Kidney (tissue), 13 donors: ENCODE measurements at regions not wholly inside any gene's neighbourhood (a gene's known extent, or its start where the extent isn't known, plus 50 kb on each side); places are given as distances from the start of the nearest gene placed in this dataset.

Experiments
- DNase-seq, 5 donors: peaks; one replicate each; pipeline ENCODE4 v3.0.0-alpha.2; 2013 to 2020
- FAIRE-seq: peaks from 2 replicates; lab custom pipeline; 2012; peaks lifted over from hg19 to GRCh38; lab: Jason Lieb, UNC
- H3K27ac ChIP-seq, 2 donors: one replicate each; pipeline ENCODE4 v1.7.0; 2013; ENCODE audit warnings: low read depth in 2 of 2, low read length in 2 of 2, inconsistent platforms in 1 of 2
- H3K27me3 ChIP-seq: one replicate; pipeline ENCODE4 v1.7.1; 2013; ENCODE audit warnings: low read length, inconsistent platforms; ENCODE audit not compliant: control insufficient read depth, insufficient read depth
- H3K36me3 ChIP-seq, 3 donors: one replicate each; pipeline versions ENCODE4 v1.7.0 to v1.7.1; 2013; ENCODE audit warnings: low read length in 3 of 3, control low read depth in 1 of 3, inconsistent platforms in 1 of 3; ENCODE audit not compliant: insufficient read depth in 3 of 3, control insufficient read depth in 2 of 3
- H3K4me1 ChIP-seq, 3 donors: one replicate each; pipeline versions ENCODE4 v1.7.0 to v1.7.1; 2013; ENCODE audit warnings: low read length in 3 of 3, inconsistent platforms in 1 of 3, low read depth in 1 of 3; ENCODE audit not compliant: control insufficient read depth in 2 of 3, insufficient read depth in 2 of 3
- H3K4me3 ChIP-seq, 3 donors: one replicate each; pipeline versions ENCODE4 v1.7.0 to v1.8.1; 2013; ENCODE audit warnings: low read length in 3 of 3, control low read depth in 1 of 3, inconsistent platforms in 1 of 3
- H3K9ac ChIP-seq, 3 donors: one replicate each; pipeline versions ENCODE4 v1.7.0 to v1.7.1; 2013; ENCODE audit warnings: low read length in 3 of 3, control low read depth in 1 of 3, inconsistent platforms in 1 of 3
- H3K9me3 ChIP-seq, 3 donors: one replicate each; pipeline versions ENCODE4 v1.7.0 to v1.7.1; 2013; ENCODE audit warnings: low read length in 3 of 3, control low read depth in 1 of 3, inconsistent platforms in 1 of 3; ENCODE audit not compliant: control insufficient read depth in 2 of 3, insufficient read depth in 1 of 3
- intact Hi-C: fragments of 100-400 bp; cut with DNase I; formaldehyde crosslinking; loops from one replicate; pipeline ENCODE4 v1.11.1; 2022
- TF ChIP-seq, protein P1 (sequence below): IDR thresholded peaks from 3 replicates; pipeline ENCODE4 v1.5.1; 2012; ENCODE audit warnings: mild to moderate bottlenecking, moderate library complexity, borderline replicate concordance; ENCODE audit not compliant: insufficient read depth; ENCODE audit errors: extremely low read depth
- donor health status: control.
- donor health status: control.
- donor health status: control.
- donor health status: control.
- donor health status: control.
- donor health status: DM: yes; HTN: yes; CAD: no.
- donor health status: Normal renal cell carcinoma (clear cell type).

GRCh38 chr1:104979651-104980050, 1230.0 kb downstream of the AMY1C start:
- DNase-seq, result no peak
- Histone ChIP-seq H3K4me1 (no peaks in the 10 kb centered on the region), H3K9me3 (peaks cover 0 to 2% (median 0%) of the 10 kb centered on the region in 3 donors), H3K27me3 (no peaks in the 10 kb centered on the region), H3K9ac (no peak overlapping the region), H3K4me3 (no peak overlapping the region), H3K27ac (no peak overlapping the region), H3K36me3 (no peaks in the 10 kb centered on the region)
- intact Hi-C loops, result no loop called here
- TF ChIP-seq, protein P1, sequence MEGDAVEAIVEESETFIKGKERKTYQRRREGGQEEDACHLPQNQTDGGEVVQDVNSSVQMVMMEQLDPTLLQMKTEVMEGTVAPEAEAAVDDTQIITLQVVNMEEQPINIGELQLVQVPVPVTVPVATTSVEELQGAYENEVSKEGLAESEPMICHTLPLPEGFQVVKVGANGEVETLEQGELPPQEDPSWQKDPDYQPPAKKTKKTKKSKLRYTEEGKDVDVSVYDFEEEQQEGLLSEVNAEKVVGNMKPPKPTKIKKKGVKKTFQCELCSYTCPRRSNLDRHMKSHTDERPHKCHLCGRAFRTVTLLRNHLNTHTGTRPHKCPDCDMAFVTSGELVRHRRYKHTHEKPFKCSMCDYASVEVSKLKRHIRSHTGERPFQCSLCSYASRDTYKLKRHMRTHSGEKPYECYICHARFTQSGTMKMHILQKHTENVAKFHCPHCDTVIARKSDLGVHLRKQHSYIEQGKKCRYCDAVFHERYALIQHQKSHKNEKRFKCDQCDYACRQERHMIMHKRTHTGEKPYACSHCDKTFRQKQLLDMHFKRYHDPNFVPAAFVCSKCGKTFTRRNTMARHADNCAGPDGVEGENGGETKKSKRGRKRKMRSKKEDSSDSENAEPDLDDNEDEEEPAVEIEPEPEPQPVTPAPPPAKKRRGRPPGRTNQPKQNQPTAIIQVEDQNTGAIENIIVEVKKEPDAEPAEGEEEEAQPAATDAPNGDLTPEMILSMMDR, result no peak
- no peak for FAIRE-seq

DNA sequence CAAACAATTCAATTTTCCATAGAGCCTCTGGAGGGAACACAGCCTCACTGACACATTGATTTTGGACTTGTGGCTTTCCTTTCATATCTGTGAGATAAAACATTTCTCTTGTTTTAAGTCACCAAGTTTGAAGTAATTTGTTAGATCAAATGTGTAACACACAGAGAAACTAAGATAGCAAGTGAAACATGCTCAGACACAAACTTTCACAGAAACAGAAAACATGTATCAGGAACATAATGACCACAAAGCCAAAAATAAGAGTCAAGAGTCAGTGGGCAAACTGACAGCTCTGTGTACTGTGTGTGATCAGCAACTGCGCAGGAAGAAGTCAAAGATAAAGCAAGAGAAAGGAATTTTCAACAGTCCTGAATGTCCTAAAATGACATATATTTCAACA, 1237.5 kb downstream of the AMY1C start:
- no peak for DNase-seq
- intact Hi-C loops, result no loop called here
- peaks cover 0 to 5% (median 0%) of the 10 kb centered on the region in 3 donors for H3K9me3 ChIP-seq
- no peaks in the 10 kb centered on the region for H3K4me1 ChIP-seq
- H3K36me3 ChIP-seq, result no peaks in the 10 kb centered on the region
- H3K27ac ChIP-seq, result no peak overlapping the region
- TF ChIP-seq, protein P1, result no peak
- H3K9ac ChIP-seq, result no peak overlapping the region
- no peaks in the 10 kb centered on the region for H3K27me3 ChIP-seq
- FAIRE-seq, result no peak
- H3K4me3 ChIP-seq, result no peak overlapping the region

- Histone ChIP-seq H3K4me3 (no peak overlapping the region), H3K9ac (no peak overlapping the region), H3K27ac (no peak overlapping the region), H3K9me3 (peaks cover 0 to 5% (median 0%) of the 10 kb centered on the region in 3 donors), H3K4me1 (no peaks in the 10 kb centered on the region), H3K27me3 (no peaks in the 10 kb centered on the region), H3K36me3 (no peaks in the 10 kb centered on the region)
- DNase-seq (no peak), FAIRE-seq (peak; percentile 90)
- intact Hi-C loops, result no loop called here
- TF ChIP-seq, protein P1, result no peak
These were observed 1239.3 kb downstream of the AMY1C start for GRCh38 chr1:104989012-104989411.

DNA sequence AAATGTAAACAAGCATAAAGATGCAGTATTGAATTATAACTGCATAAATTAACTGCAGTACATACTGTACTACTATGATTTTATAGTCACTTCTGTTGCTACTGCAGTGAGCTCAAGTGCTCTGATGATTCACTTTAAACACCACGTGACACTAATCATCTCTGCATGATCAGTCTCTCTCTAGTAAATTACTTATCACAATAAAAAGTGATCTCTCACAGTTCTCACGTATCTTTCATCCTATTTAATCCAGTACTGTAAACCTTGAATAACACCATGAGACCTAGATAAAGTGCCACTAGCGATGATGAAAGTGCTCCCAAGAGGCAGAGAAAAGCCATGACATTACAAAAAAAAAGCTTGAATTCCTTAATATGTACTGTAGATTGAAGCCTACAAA, 1242.0 kb downstream of the AMY1C start:
- Histone ChIP-seq H3K9me3 (no peaks in the 10 kb centered on the region), H3K27ac (no peak overlapping the region), H3K4me1 (no peaks in the 10 kb centered on the region), H3K36me3 (no peaks in the 10 kb centered on the region), H3K27me3 (no peaks in the 10 kb centered on the region), H3K9ac (no peak overlapping the region), H3K4me3 (no peak overlapping the region)
- FAIRE-seq, result no peak
- TF ChIP-seq, protein P1, result no peak
- intact Hi-C loops, result no loop called here
- DNase-seq, result no peak
